Neural cell (in vitro differentiated cells): ENCODE measurements at regions not wholly inside any gene's neighbourhood (a gene's known extent, or its start where the extent isn't known, plus 50 kb on each side); places are given as distances from the start of the nearest gene placed in this dataset.

Source experiments
- EP300 ChIP-seq: fragments of 450-650 bp; conservative IDR thresholded peaks from 2 replicates; pipeline ENCODE4 v1.6.1; 2014; ENCODE audit warnings: antibody characterized with exemption, mild to moderate bottlenecking, moderate library complexity; ENCODE audit not compliant: poor library complexity, severe bottlenecking
- MXI1 ChIP-seq: fragments of 450-650 bp; conservative IDR thresholded peaks from 2 replicates; pipeline ENCODE4 v1.6.1; 2014; ENCODE audit warnings: antibody characterized with exemption, mild to moderate bottlenecking; ENCODE audit not compliant: poor library complexity, severe bottlenecking
- POLR2AphosphoS5 ChIP-seq: IDR thresholded peaks from 2 replicates; pipeline ENCODE4 v1.6.1; 2012
- TAF1 ChIP-seq: IDR thresholded peaks from 2 replicates; pipeline ENCODE4 v1.6.1; 2012; ENCODE audit warnings: low read depth
- TF ChIP-seq, protein P1 (sequence below): fragments of 450-650 bp; IDR thresholded peaks from 2 replicates; pipeline ENCODE4 v1.5.1; 2014; ENCODE audit warnings: antibody characterized with exemption, mild to moderate bottlenecking, moderate library complexity; ENCODE audit not compliant: poor library complexity, severe bottlenecking
- TF ChIP-seq, protein P2 (sequence below): IDR thresholded peaks from 2 replicates; pipeline ENCODE4 v1.6.1; 2012; ENCODE audit warnings: borderline replicate concordance

DNA sequence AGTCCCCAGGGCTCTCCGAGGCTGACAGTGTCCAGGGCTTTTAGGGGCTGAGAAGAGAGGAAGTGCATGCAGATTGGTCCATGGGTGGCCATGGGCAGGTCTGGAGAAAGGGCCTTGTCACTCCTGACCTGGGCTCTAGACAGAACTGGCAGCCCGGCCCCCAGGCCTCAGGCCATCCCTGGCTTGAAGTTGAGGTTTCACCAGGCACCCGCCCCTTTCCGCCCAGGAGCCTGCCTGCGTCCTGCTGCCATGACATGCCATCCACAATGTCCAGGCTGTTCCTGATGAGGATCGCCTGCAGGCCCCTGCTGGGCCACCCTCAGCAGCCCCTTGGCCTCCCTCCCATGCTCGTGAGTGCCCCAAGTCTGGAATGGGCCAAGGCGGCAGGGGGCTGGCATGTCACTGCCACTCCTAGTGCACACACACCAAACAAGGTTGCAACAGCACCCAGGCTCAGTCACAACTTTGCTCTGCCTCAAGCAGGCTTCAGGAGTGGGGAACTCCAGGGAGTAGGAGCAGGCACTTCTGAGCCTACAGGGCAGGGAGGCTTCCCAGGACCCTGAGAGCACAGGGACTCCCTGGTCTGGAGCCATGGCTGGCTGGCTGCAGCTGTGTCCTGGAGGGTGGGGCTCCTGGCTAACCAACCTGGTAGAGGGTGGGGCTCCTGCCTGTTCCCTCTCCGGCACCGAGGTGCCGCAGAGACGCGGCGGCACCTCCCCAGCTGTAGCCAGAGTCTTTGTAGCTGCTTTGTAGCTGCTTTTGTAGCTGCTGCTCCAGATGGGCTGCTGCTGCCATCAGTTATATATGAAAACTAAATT lies 1457.1 kb upstream of the GBE1 start:
- TF ChIP-seq EP300 (no peak), TAF1 (no peak), POLR2AphosphoS5 (no peak), MXI1 (no peak)
- TF ChIP-seq, protein P1, sequence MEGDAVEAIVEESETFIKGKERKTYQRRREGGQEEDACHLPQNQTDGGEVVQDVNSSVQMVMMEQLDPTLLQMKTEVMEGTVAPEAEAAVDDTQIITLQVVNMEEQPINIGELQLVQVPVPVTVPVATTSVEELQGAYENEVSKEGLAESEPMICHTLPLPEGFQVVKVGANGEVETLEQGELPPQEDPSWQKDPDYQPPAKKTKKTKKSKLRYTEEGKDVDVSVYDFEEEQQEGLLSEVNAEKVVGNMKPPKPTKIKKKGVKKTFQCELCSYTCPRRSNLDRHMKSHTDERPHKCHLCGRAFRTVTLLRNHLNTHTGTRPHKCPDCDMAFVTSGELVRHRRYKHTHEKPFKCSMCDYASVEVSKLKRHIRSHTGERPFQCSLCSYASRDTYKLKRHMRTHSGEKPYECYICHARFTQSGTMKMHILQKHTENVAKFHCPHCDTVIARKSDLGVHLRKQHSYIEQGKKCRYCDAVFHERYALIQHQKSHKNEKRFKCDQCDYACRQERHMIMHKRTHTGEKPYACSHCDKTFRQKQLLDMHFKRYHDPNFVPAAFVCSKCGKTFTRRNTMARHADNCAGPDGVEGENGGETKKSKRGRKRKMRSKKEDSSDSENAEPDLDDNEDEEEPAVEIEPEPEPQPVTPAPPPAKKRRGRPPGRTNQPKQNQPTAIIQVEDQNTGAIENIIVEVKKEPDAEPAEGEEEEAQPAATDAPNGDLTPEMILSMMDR, result no peak
- TF ChIP-seq, protein P2, sequence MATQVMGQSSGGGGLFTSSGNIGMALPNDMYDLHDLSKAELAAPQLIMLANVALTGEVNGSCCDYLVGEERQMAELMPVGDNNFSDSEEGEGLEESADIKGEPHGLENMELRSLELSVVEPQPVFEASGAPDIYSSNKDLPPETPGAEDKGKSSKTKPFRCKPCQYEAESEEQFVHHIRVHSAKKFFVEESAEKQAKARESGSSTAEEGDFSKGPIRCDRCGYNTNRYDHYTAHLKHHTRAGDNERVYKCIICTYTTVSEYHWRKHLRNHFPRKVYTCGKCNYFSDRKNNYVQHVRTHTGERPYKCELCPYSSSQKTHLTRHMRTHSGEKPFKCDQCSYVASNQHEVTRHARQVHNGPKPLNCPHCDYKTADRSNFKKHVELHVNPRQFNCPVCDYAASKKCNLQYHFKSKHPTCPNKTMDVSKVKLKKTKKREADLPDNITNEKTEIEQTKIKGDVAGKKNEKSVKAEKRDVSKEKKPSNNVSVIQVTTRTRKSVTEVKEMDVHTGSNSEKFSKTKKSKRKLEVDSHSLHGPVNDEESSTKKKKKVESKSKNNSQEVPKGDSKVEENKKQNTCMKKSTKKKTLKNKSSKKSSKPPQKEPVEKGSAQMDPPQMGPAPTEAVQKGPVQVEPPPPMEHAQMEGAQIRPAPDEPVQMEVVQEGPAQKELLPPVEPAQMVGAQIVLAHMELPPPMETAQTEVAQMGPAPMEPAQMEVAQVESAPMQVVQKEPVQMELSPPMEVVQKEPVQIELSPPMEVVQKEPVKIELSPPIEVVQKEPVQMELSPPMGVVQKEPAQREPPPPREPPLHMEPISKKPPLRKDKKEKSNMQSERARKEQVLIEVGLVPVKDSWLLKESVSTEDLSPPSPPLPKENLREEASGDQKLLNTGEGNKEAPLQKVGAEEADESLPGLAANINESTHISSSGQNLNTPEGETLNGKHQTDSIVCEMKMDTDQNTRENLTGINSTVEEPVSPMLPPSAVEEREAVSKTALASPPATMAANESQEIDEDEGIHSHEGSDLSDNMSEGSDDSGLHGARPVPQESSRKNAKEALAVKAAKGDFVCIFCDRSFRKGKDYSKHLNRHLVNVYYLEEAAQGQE, result no peak
